ENCODE measurements at regions not wholly inside any gene's neighbourhood (a gene's known extent, or its start where the extent isn't known, plus 50 kb on each side); places are given as distances from the start of the nearest gene placed in this dataset.

GRCh38 chr3:105051111-105051510, 315.6 kb upstream of the ALCAM start:
- POLR2A ChIA-PET, result no interaction called here
- no peaks in the 10 kb centered on the region for H3K27me3 Mint-ChIP-seq
- no peak overlapping the region for H3K27ac Mint-ChIP-seq
- H3K4me3 Mint-ChIP-seq, result no peak overlapping the region
- ATAC-seq (ENCODE audit: low read depth), result no peak
- H3K36me3 Mint-ChIP-seq, result no peaks in the 10 kb centered on the region
- no peaks in the 10 kb centered on the region for H3K4me1 Mint-ChIP-seq
- no peaks in the 10 kb centered on the region for H3K9me3 Mint-ChIP-seq
- DNase-seq, result no peak

GRCh38 chr3:105051972-105052371, 314.7 kb upstream of the ALCAM start:
- DNase-seq (no peak), ATAC-seq (ENCODE audit: low read depth) (no peak)
- Mint-ChIP-seq H3K4me3 (no peak overlapping the region), H3K27me3 (no peaks in the 10 kb centered on the region), H3K4me1 (no peaks in the 10 kb centered on the region), H3K9me3 (no peaks in the 10 kb centered on the region), H3K27ac (no peak overlapping the region), H3K36me3 (no peaks in the 10 kb centered on the region)
- POLR2A ChIA-PET, result no interaction called here

DNA sequence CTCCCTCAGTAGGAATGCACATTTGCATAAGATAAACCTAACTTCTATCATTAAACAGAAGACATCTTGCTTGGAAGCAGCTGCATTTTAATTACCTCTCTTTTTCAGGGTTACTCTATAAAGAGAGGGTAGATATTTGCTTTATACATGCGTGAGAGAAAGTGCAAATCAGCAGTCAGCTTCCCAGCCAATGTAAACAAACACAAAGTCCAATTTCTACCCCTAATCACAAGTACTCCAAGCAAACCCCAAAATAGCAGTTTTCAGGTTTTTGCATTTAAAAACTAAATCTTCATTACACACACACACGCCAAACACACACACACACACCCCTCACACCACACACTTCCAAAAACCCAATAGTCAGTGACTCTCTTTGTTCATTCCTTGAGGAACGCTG, 303.9 kb upstream of the ALCAM start:
- no peak overlapping the region for H3K4me3 Mint-ChIP-seq
- ATAC-seq (ENCODE audit: low read depth) (no peak), DNase-seq (no peak)
- no peak overlapping the region for H3K27ac Mint-ChIP-seq
- peaks cover 2% of the 10 kb centered on the region for H3K27me3 Mint-ChIP-seq
- no peaks in the 10 kb centered on the region for H3K36me3 Mint-ChIP-seq
- H3K9me3 Mint-ChIP-seq, result no peaks in the 10 kb centered on the region
- POLR2A ChIA-PET, result no interaction called here
- no peaks in the 10 kb centered on the region for H3K4me1 Mint-ChIP-seq

DNA sequence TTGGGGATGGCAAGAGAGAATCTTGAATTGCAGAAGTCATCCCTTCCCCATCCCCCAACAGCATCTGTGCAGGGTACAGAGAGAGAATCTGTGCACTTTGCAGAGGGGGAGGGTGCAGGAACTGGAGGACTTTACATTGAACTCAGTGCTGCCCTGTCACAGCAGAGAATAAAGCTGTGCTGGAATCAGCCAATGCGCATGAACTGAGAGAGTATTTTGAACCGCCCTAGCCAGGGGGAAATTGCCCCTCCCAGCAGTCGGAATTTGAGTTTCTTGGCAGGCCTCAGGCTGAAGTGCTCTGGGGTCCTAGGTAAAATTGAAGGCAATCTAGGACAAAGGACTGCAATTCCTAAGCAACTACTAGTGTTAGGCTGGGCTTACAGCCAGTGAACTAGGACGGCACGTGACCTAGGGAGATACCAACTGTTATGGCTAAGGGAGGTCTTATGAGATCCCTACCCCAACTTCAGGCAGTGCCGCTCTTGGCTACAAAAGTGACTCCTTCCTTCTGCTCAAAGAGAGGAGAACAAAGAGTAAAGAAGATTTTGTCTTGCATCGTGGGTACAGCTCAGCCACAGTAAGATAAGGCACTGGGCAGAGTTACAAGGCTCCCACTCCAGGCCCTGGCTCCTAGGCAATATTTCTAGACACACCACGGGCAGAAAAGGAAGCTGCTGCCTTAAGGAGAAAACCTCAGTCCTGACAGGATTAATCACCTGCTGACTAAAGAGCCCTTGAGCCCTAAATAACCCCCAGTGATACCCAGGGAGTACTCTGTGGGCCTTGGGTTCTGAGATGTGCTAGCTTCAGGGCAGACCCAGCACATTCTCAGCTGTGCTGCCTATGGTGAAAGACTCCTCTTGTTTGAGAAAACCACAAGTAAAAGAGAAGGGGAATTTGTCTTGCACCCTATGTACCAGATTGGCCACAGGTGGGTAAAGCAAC, 300.5 kb upstream of the ALCAM start:
- H3K4me3 Mint-ChIP-seq, result no peak overlapping the region
- no peak overlapping the region for H3K27ac Mint-ChIP-seq
- no peaks in the 10 kb centered on the region for H3K9me3 Mint-ChIP-seq
- POLR2A ChIA-PET, result no interaction called here
- DNase-seq, result no peak
- peaks cover 2% of the 10 kb centered on the region for H3K27me3 Mint-ChIP-seq
- H3K36me3 Mint-ChIP-seq, result no peaks in the 10 kb centered on the region
- ATAC-seq (ENCODE audit: low read depth), result no peak
- H3K4me1 Mint-ChIP-seq, result no peaks in the 10 kb centered on the region

GRCh38 chr3:105067361-105067760, 299.3 kb upstream of the ALCAM start:
- POLR2A ChIA-PET, result no interaction called here
- Mint-ChIP-seq H3K36me3 (no peaks in the 10 kb centered on the region), H3K9me3 (no peaks in the 10 kb centered on the region), H3K4me1 (no peaks in the 10 kb centered on the region), H3K27me3 (no peaks in the 10 kb centered on the region), H3K4me3 (no peak overlapping the region), H3K27ac (no peak overlapping the region)
- no peak for DNase-seq
- no peak for ATAC-seq (ENCODE audit: low read depth)

GRCh38 chr3:105077060-105077822, 289.5 kb upstream of the ALCAM start:
- no peaks in the 10 kb centered on the region for H3K27me3 Mint-ChIP-seq
- H3K36me3 Mint-ChIP-seq, result no peaks in the 10 kb centered on the region
- no peak overlapping the region for H3K27ac Mint-ChIP-seq
- no peak overlapping the region for H3K4me3 Mint-ChIP-seq
- H3K9me3 Mint-ChIP-seq, result no peaks in the 10 kb centered on the region
- POLR2A ChIA-PET, result no interaction called here
- no peak for ATAC-seq (ENCODE audit: low read depth)
- H3K4me1 Mint-ChIP-seq, result no peaks in the 10 kb centered on the region
- DNase-seq, result no peak

DNA sequence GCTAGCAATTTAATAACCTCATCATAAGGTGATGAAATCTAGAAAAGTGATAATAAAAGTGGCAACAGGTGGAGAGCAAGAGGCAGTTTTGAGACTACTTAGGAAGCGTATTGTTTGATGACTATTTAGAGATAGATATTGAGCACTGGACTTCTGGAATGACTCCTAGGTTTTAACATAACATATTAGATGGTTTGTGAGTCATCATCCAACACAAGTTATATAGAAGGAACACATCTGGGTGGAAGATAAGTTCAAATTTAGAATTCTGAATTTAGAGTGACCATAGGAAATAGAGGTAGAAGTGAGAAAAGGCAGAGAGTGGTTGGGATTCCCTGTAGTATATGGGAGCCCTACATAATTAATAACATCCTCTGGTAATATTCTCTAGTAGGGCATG, 282.8 kb upstream of the ALCAM start:
- H3K27me3 Mint-ChIP-seq, result no peaks in the 10 kb centered on the region
- H3K9me3 Mint-ChIP-seq, result no peaks in the 10 kb centered on the region
- H3K4me1 Mint-ChIP-seq, result no peaks in the 10 kb centered on the region
- no peak overlapping the region for H3K27ac Mint-ChIP-seq
- no peaks in the 10 kb centered on the region for H3K36me3 Mint-ChIP-seq
- ATAC-seq (ENCODE audit: low read depth) (no peak), DNase-seq (no peak)
- H3K4me3 Mint-ChIP-seq, result no peak overlapping the region
- POLR2A ChIA-PET, result no interaction called here

GRCh38 chr3:105085506-105085905, 281.2 kb upstream of the ALCAM start:
- Mint-ChIP-seq H3K27me3 (no peaks in the 10 kb centered on the region), H3K9me3 (no peaks in the 10 kb centered on the region), H3K27ac (no peak overlapping the region), H3K36me3 (no peaks in the 10 kb centered on the region), H3K4me1 (no peaks in the 10 kb centered on the region), H3K4me3 (no peak overlapping the region)
- ATAC-seq (ENCODE audit: low read depth) (no peak), DNase-seq (no peak)
- POLR2A ChIA-PET, result no interaction called here

- Mint-ChIP-seq H3K4me1 (no peaks in the 10 kb centered on the region), H3K27me3 (no peaks in the 10 kb centered on the region), H3K4me3 (no peak overlapping the region), H3K9me3 (peaks cover 2% of the 10 kb centered on the region), H3K27ac (no peak overlapping the region), H3K36me3 (no peaks in the 10 kb centered on the region)
- no peak for ATAC-seq (ENCODE audit: low read depth)
- POLR2A ChIA-PET, result no interaction called here
- DNase-seq, result no peak
Measured at GRCh38 chr3:105093371-105094252, 273.1 kb upstream of the ALCAM start.

GRCh38 chr3:105094588-105094987, 272.1 kb upstream of the ALCAM start:
- Mint-ChIP-seq H3K4me3 (no peak overlapping the region), H3K27me3 (no peaks in the 10 kb centered on the region), H3K9me3 (peaks cover 2% of the 10 kb centered on the region), H3K36me3 (no peaks in the 10 kb centered on the region), H3K4me1 (no peaks in the 10 kb centered on the region), H3K27ac (no peak overlapping the region)
- ATAC-seq (ENCODE audit: low read depth) (no peak), DNase-seq (no peak)
- POLR2A ChIA-PET, result no interaction called here

GRCh38 chr3:105096071-105096470, 270.6 kb upstream of the ALCAM start:
- Mint-ChIP-seq H3K4me3 (no peak overlapping the region), H3K27me3 (no peaks in the 10 kb centered on the region)
- no peak for ATAC-seq (ENCODE audit: low read depth)

GRCh38 chr3:105101603-105102002, 265.1 kb upstream of the ALCAM start:
- H3K9me3 Mint-ChIP-seq, result no peaks in the 10 kb centered on the region
- ATAC-seq (ENCODE audit: low read depth), result no peak

More at GRCh38 chr3:105096071-105096470, 270.6 kb upstream of the ALCAM start:
- Mint-ChIP-seq H3K27ac (no peak overlapping the region), H3K36me3 (no peaks in the 10 kb centered on the region), H3K9me3 (peaks cover 2% of the 10 kb centered on the region), H3K4me1 (no peaks in the 10 kb centered on the region)
- POLR2A ChIA-PET, result no interaction called here
- no peak for DNase-seq

GRCh38 chr3:105103139-105103538, 263.6 kb upstream of the ALCAM start:
- H3K27me3 Mint-ChIP-seq, result no peaks in the 10 kb centered on the region
- no peak overlapping the region for H3K27ac Mint-ChIP-seq
- no peaks in the 10 kb centered on the region for H3K36me3 Mint-ChIP-seq
- no peak for DNase-seq
- POLR2A ChIA-PET, result no interaction called here
- H3K4me3 Mint-ChIP-seq, result no peak overlapping the region
- no peaks in the 10 kb centered on the region for H3K4me1 Mint-ChIP-seq
- H3K9me3 Mint-ChIP-seq, result no peaks in the 10 kb centered on the region
- ATAC-seq (ENCODE audit: low read depth), result no peak

More at GRCh38 chr3:105101603-105102002, 265.1 kb upstream of the ALCAM start:
- H3K27ac Mint-ChIP-seq, result no peak overlapping the region
- DNase-seq, result no peak
- no peak overlapping the region for H3K4me3 Mint-ChIP-seq
- POLR2A ChIA-PET, result no interaction called here
- H3K4me1 Mint-ChIP-seq, result no peaks in the 10 kb centered on the region
- H3K36me3 Mint-ChIP-seq, result no peaks in the 10 kb centered on the region
- no peaks in the 10 kb centered on the region for H3K27me3 Mint-ChIP-seq

Data from activated naive CD8-positive, alpha-beta T cell treated with anti-CD3 and anti-CD28 coated beads, Interleukin-2, amount 10 ng/mL, durations not matched to agents 7 days and 5 days (primary cell).